DMS153 treated with DMSO at 0.1 percent for 48 hours (cell line): ENCODE measurements at regions not wholly inside any gene's neighbourhood (a gene's known extent, or its start where the extent isn't known, plus 50 kb on each side); places are given as distances from the start of the nearest gene placed in this dataset.
"Not testable (repeated sequence)": the region's sequence is repeated elsewhere in the genome, so short reads cannot be mapped to it uniquely, and the experiment has no call there.

Experiments used
- DNase-seq: peaks from one replicate; lab custom pipeline; 2025; ENCODE audit not compliant: unreplicated experiment; lab: John Stamatoyannopoulos, UW

- DNase-seq, result no peak
Observed at GRCh38 chr4:79266136-79266535, 59.7 kb downstream of the NAA11 start.

- DNase-seq, result no peak
Observed at GRCh38 chr4:79259242-79259641, 66.6 kb downstream of the NAA11 start.

- DNase-seq, result no peak
Observed at GRCh38 chr4:79258614-79259176, 67.2 kb downstream of the NAA11 start.

GRCh38 chr4:79257953-79258613 lies 67.8 kb downstream of the NAA11 start:
- no peak for DNase-seq

GRCh38 chr4:79255793-79256192 lies 70.1 kb downstream of the NAA11 start:
- DNase-seq, result no peak

GRCh38 chr4:79253924-79254323 lies 71.9 kb downstream of the NAA11 start:
- no peak for DNase-seq

- no peak for DNase-seq
Observed at GRCh38 chr4:79253168-79253567, 72.7 kb downstream of the NAA11 start.

GRCh38 chr4:79250887-79251286 lies 75.0 kb downstream of the NAA11 start:
- DNase-seq, result no peak

- DNase-seq, result no peak
Observed at GRCh38 chr4:79249881-79250503, 75.9 kb downstream of the NAA11 start.

GRCh38 chr4:79248610-79249009 lies 77.3 kb downstream of the NAA11 start:
- DNase-seq, result no peak

- DNase-seq, result no peak
Observed at GRCh38 chr4:79247695-79248394, 78.0 kb downstream of the NAA11 start.

- not testable (repeated sequence) for DNase-seq
Observed at GRCh38 chr4:79245200-79245940, 80.5 kb downstream of the NAA11 start.

- no peak for DNase-seq
Observed at GRCh38 chr4:79241846-79242245, 84.0 kb downstream of the NAA11 start.

GRCh38 chr4:79237851-79238250 lies 88.0 kb downstream of the NAA11 start:
- no peak for DNase-seq

- no peak for DNase-seq
Observed at GRCh38 chr4:79236785-79237184, 89.1 kb downstream of the NAA11 start.

- DNase-seq, result no peak
Observed at GRCh38 chr4:79235095-79235494, 90.8 kb downstream of the NAA11 start.

GRCh38 chr4:79233820-79234219 lies 92.0 kb downstream of the NAA11 start:
- no peak for DNase-seq

- DNase-seq, result no peak
Observed at GRCh38 chr4:79232540-79232939, 93.3 kb downstream of the NAA11 start.

- no peak for DNase-seq
Observed at GRCh38 chr4:79227860-79228259, 98.0 kb downstream of the NAA11 start.

- no peak for DNase-seq
Observed at GRCh38 chr4:79225360-79225759, 100.5 kb downstream of the NAA11 start.

- DNase-seq, result no peak
Observed at GRCh38 chr4:79224777-79225104, 101.1 kb downstream of the NAA11 start.
